ENCODE measurements at regions not wholly inside any gene's neighbourhood (a gene's known extent, or its start where the extent isn't known, plus 50 kb on each side); places are given as distances from the start of the nearest gene placed in this dataset.

DNA sequence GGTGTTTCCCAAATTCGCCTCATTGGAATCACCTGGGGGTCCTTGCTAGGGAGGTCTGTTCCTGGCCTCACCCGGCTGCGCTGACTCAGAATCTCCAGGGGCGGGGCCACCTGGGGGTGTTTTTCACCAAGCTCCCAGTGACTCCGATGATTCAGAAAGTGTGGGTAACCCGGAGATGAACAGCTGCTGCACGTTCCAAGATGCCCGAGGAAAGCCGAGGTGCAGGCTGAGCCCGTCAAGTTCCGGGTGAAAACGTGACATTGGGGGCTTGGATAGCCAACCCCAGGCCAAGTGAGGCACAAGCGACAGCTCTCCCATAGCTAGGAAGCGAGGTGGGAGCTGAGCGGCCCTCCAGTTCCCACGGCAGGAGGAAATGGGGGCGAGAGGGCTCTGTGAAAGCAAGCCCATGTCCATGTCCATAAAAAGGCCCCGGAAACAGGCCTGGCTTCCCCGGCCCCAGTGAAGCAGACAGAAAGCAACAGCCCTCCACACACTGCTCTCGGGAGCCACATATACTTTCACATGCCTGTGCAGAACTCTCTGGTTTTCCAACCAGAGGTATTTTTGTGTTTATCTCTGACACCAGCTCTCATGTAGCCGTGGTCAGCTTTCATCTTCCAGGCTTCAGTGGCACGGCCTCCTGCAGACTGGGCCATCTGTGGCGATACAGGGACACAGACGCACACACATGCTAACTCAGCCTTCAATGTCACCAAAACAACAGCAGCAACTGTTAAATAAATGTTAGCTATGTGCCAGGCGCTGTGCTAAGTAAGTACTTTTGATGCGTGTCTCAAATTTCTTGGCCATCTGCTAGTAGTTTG, 90.7 kb upstream of the CCDC28A start:
- no peak for TF ChIP-seq EZH2 (IDR thresholded peaks at IDR 0.05; ENCODE audit: insufficient read depth, poor library complexity, severe bottlenecking)
- no peak for TF ChIP-seq EZH2phosphoT487 (IDR thresholded peaks at IDR 0.05; ENCODE audit: insufficient read depth, low read depth)
